NCI-H526 (cell line): ENCODE measurements at regions not wholly inside any gene's neighbourhood (a gene's known extent, or its start where the extent isn't known, plus 50 kb on each side); places are given as distances from the start of the nearest gene placed in this dataset.

Experiments used
- DNase-seq, 2 experiments: peaks; one replicate each; lab custom pipeline; 2025; lab: John Stamatoyannopoulos, UW

DNA sequence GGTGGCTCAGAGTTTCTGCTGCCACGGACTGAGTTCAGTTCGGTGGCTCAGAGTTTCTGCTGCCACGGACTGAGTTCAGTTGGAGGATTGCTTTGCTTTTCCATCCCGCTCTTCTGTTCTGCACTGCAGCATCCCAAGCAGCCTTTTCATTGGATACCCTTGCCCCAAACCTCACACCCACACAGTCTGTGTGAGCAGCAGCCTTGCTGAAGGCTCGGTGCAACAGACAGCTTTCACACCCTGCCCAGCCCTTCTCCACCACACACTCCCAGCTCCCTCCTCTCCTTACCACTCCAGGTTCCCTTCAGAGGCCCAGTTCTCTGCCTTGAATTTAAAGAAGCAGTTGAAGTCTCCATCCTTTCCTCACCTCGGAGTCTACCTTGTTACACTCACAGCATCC is 52.5 kb upstream of the CHD6 start:
- no peak for DNase-seq

GRCh38 chr20:41669708-41670263 is 51.6 kb upstream of the CHD6 start:
- DNase-seq = no peak

- DNase-seq = no peak
These were observed 50.0 kb upstream of the CHD6 start for GRCh38 chr20:41668057-41668749.
